ENCODE measurements at regions not wholly inside any gene's neighbourhood (a gene's known extent, or its start where the extent isn't known, plus 50 kb on each side); places are given as distances from the start of the nearest gene placed in this dataset.

DNA sequence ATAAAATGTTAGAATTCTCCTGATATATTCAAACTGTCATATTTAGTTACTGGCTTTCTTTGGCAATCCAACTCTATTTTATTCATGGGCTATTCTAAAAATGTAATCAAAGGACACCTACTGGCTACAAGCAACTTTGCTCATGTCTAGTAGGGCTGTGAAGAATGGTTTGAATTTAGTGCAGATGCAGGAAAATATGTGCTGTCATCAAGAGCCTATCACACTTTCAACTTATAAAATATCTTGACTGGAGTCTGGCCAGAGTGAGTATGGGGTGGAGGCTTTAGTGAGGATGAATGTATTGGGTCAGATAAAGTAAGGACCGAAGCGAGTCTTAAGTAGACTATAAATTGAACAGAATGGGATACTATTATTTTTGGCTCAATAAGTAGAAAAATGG, 343.4 kb upstream of the SPRED2 start:
- intact Hi-C loops (cut with micrococcal nuclease): no loop called here
- POLR2A ChIA-PET: no interaction called here
- Mint-ChIP-seq H3K4me1 (no peaks in the 10 kb centered on the region), H3K9me3 (ENCODE audit: insufficient read depth) (no peaks in the 10 kb centered on the region), H3K27ac (no peak overlapping the region), H3K4me3 (no peak overlapping the region), H3K27me3 (peaks cover 19% of the 10 kb centered on the region)
- Histone ChIP-seq H3K79me2 (ENCODE audit: control insufficient read depth, insufficient read depth, low read length) (no peaks in the 10 kb centered on the region), H3K36me3 (replicated peaks in 1 of 2; ENCODE audit: control extremely low read depth in 1 of 2, control insufficient read depth in 1 of 2, extremely low read depth in 1 of 2, insufficient read depth in 2 of 2, low read length in 1 of 2) (no peaks in the 10 kb centered on the region), H3K4me3 (ENCODE audit: control extremely low read depth in 1 of 5, extremely low read depth in 1 of 5, insufficient read depth in 1 of 5, low read depth in 2 of 5, low read length in 4 of 5) (no peak overlapping the region), H3K9me3 (ENCODE audit: control extremely low read depth in 1 of 3, control insufficient read depth in 2 of 3, insufficient read depth in 1 of 3, low read length in 2 of 3) (no peaks in the 10 kb centered on the region), H3K4me2 (replicated peaks; ENCODE audit: low read depth, low read length, poor library complexity, severe bottlenecking) (no peak overlapping the region), H3K9ac (ENCODE audit: low read length) (no peak overlapping the region), H3K27ac (ENCODE audit: low read length in 2 of 2) (no peak overlapping the region), H2AFZ (ENCODE audit: insufficient read depth, low read depth, low read length, poor library complexity, severe bottlenecking) (no peak overlapping the region), H3K27me3 (replicated peaks in 1 of 4; ENCODE audit: control extremely low read depth in 1 of 4, control insufficient read depth in 3 of 4, insufficient read depth in 4 of 4, low read length in 3 of 4) (peaks cover 0 to 3% (median 1%) of the 10 kb centered on the region in 4 experiments), H4K20me1 (ENCODE audit: control insufficient read depth, insufficient read depth, low read length, poor library complexity, severe bottlenecking) (no peaks in the 10 kb centered on the region), H3K4me1 (ENCODE audit: control insufficient read depth in 2 of 2, insufficient read depth in 2 of 2, low read length in 2 of 2) (no peaks in the 10 kb centered on the region)
- DNase-seq: no peak
- 100% methylated on average over 2 of the region's 2 CpGs for WGBS (ENCODE audit: insufficient coverage)
- TF ChIP-seq EZH2 (IDR thresholded peaks at IDR 0.05; ENCODE audit: borderline replicate concordance, insufficient read depth, low read depth, low read length, poor library complexity, severe bottlenecking): no peak
- TF ChIP-seq, protein P1, sequence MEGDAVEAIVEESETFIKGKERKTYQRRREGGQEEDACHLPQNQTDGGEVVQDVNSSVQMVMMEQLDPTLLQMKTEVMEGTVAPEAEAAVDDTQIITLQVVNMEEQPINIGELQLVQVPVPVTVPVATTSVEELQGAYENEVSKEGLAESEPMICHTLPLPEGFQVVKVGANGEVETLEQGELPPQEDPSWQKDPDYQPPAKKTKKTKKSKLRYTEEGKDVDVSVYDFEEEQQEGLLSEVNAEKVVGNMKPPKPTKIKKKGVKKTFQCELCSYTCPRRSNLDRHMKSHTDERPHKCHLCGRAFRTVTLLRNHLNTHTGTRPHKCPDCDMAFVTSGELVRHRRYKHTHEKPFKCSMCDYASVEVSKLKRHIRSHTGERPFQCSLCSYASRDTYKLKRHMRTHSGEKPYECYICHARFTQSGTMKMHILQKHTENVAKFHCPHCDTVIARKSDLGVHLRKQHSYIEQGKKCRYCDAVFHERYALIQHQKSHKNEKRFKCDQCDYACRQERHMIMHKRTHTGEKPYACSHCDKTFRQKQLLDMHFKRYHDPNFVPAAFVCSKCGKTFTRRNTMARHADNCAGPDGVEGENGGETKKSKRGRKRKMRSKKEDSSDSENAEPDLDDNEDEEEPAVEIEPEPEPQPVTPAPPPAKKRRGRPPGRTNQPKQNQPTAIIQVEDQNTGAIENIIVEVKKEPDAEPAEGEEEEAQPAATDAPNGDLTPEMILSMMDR (IDR thresholded peaks at IDR 0.05): no peak
- CTCF ChIA-PET: no interaction called here
- ATAC-seq (ENCODE audit: low read depth): no peak

DNA sequence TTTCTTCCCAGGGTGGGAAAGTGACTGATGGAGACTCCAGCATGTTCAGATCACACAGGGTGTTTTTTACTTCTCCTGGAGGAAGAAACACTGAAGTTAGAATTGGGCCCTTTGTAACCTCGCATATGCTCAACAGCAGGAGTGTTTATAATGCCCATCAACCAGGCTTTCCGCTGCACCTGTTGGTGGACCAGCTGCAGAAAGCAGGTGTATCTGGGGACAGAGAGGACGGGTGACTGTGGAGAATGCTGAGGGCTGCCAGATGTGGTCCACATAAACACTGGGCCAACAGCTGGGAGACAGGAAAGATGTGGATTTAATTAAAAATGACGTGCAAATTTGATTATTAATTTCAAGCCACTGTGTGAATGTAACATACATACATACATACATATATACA, 335.5 kb upstream of the SPRED2 start:
- ChIA-PET CTCF (no interaction called here), POLR2A (no interaction called here)
- no peak for TF ChIP-seq EZH2 (IDR thresholded peaks at IDR 0.05; ENCODE audit: borderline replicate concordance, insufficient read depth, low read depth, low read length, poor library complexity, severe bottlenecking)
- TF ChIP-seq, protein P1 (IDR thresholded peaks at IDR 0.05): no peak
- Mint-ChIP-seq H3K9me3 (ENCODE audit: insufficient read depth) (peaks cover 8% of the 10 kb centered on the region), H3K27me3 (peaks cover 9% of the 10 kb centered on the region), H3K4me3 (no peak overlapping the region), H3K27ac (no peak overlapping the region), H3K4me1 (no peaks in the 10 kb centered on the region)
- Histone ChIP-seq H3K36me3 (replicated peaks in 1 of 2; ENCODE audit: control extremely low read depth in 1 of 2, control insufficient read depth in 1 of 2, extremely low read depth in 1 of 2, insufficient read depth in 2 of 2, low read length in 1 of 2) (no peaks in the 10 kb centered on the region), H3K9me3 (ENCODE audit: control extremely low read depth in 1 of 3, control insufficient read depth in 2 of 3, insufficient read depth in 1 of 3, low read length in 2 of 3) (no peaks in the 10 kb centered on the region), H3K27me3 (replicated peaks in 1 of 4; ENCODE audit: control extremely low read depth in 1 of 4, control insufficient read depth in 3 of 4, insufficient read depth in 4 of 4, low read length in 3 of 4) (peaks cover 0 to 3% (median 1%) of the 10 kb centered on the region in 4 experiments), H3K4me2 (replicated peaks; ENCODE audit: low read depth, low read length, poor library complexity, severe bottlenecking) (no peak overlapping the region), H3K9ac (ENCODE audit: low read length) (no peak overlapping the region), H4K20me1 (ENCODE audit: control insufficient read depth, insufficient read depth, low read length, poor library complexity, severe bottlenecking) (no peaks in the 10 kb centered on the region), H3K27ac (ENCODE audit: low read length in 2 of 2) (no peak overlapping the region), H2AFZ (ENCODE audit: insufficient read depth, low read depth, low read length, poor library complexity, severe bottlenecking) (no peak overlapping the region), H3K4me3 (ENCODE audit: control extremely low read depth in 1 of 5, extremely low read depth in 1 of 5, insufficient read depth in 1 of 5, low read depth in 2 of 5, low read length in 4 of 5) (no peak overlapping the region), H3K4me1 (ENCODE audit: control insufficient read depth in 2 of 2, insufficient read depth in 2 of 2, low read length in 2 of 2) (no peaks in the 10 kb centered on the region), H3K79me2 (ENCODE audit: control insufficient read depth, insufficient read depth, low read length) (no peaks in the 10 kb centered on the region)
- WGBS (ENCODE audit: insufficient coverage): 93% methylated on average over 3 of the region's 4 CpGs
- ATAC-seq (ENCODE audit: low read depth) (no peak), DNase-seq (no peak)
- intact Hi-C loops (cut with micrococcal nuclease): no loop called here

All from B cell (primary cell).